Esophagus muscularis mucosa (tissue), 4 donors: ENCODE measurements at regions not wholly inside any gene's neighbourhood (a gene's known extent, or its start where the extent isn't known, plus 50 kb on each side); places are given as distances from the start of the nearest gene placed in this dataset.

Source experiments
- CTCF ChIP-seq, 3 experiments: fragments of 200-600 bp in 2 of 3; fragments of 450-650 bp in 1 of 3; sonication (generic) in 2 of 3; IDR thresholded peaks; one replicate each; pipeline ENCODE4 v1.5.1; 2017 to 2019; ENCODE audit warnings: antibody characterized with exemption in 3 of 3, mild to moderate bottlenecking in 2 of 3, moderate library complexity in 1 of 3
- EP300 ChIP-seq: sonication (generic); formaldehyde crosslinking; IDR thresholded peaks from one replicate; pipeline ENCODE4 v1.6.1; 2017; ENCODE audit warnings: antibody characterized with exemption
- POLR2A ChIP-seq: fragments of 450-650 bp; IDR thresholded peaks from one replicate; pipeline ENCODE4 v1.6.1; 2017; ENCODE audit warnings: antibody characterized with exemption, moderate library complexity, mild to moderate bottlenecking, low read depth
- POLR2AphosphoS5 ChIP-seq, 2 donors: sonication (generic); formaldehyde crosslinking; IDR thresholded peaks; one replicate each; pipeline ENCODE4 v1.6.1; 2017; ENCODE audit warnings: antibody characterized with exemption in 2 of 2

GRCh38 chr10:78771260-78771659 lies 297.5 kb upstream of the ZMIZ1 start:
- no peak for TF ChIP-seq CTCF (IDR thresholded peaks at IDR 0.05)
- TF ChIP-seq POLR2A, result no peak
- TF ChIP-seq EP300, result no peak
- no peak for TF ChIP-seq POLR2AphosphoS5 (IDR thresholded peaks at IDR 0.05)
